GM06990 (cell line): ENCODE measurements at regions not wholly inside any gene's neighbourhood (a gene's known extent, or its start where the extent isn't known, plus 50 kb on each side); places are given as distances from the start of the nearest gene placed in this dataset.

Experiments
- DNase-seq: peaks from one replicate; pipeline ENCODE4 v3.0.0-alpha.2; 2011; ENCODE audit not compliant: insufficient read length; ENCODE audit errors: extremely low read depth
- H3K27me3 ChIP-seq: replicated peaks from 2 replicates; pipeline ENCODE4 v1.6.0; 2011; ENCODE audit warnings: low read length; ENCODE audit not compliant: control insufficient read depth, insufficient read depth
- H3K36me3 ChIP-seq: 2 replicates; pipeline ENCODE4 v1.5.1; 2011; ENCODE audit warnings: low read length; ENCODE audit not compliant: control insufficient read depth, insufficient read depth
- H3K4me3 ChIP-seq: replicated peaks from 2 replicates; pipeline ENCODE4 v1.5.1; 2011; ENCODE audit warnings: low read depth, mild to moderate bottlenecking, control low read depth, low read length
- CTCF ChIP-seq: IDR thresholded peaks from 2 replicates; pipeline ENCODE4 v1.5.1; 2011; ENCODE audit warnings: low read length, control low read depth, mild to moderate bottlenecking, inconsistent platforms; ENCODE audit not compliant: insufficient read depth, poor library complexity, severe bottlenecking

GRCh38 chr7:113487925-113488731 is 369.8 kb upstream of the SMIM30 start:
- Histone ChIP-seq H3K27me3 (no peaks in the 10 kb centered on the region), H3K36me3 (no peaks in the 10 kb centered on the region), H3K4me3 (no peak overlapping the region)
- TF ChIP-seq CTCF, result no peak
- DNase-seq, result no peak

- Histone ChIP-seq H3K36me3 (no peaks in the 10 kb centered on the region), H3K4me3 (no peak overlapping the region), H3K27me3 (no peaks in the 10 kb centered on the region)
- no peak for DNase-seq
- no peak for TF ChIP-seq CTCF
These were observed 368.2 kb upstream of the SMIM30 start for GRCh38 chr7:113486548-113486947.

GRCh38 chr7:113483657-113484056 is 365.3 kb upstream of the SMIM30 start:
- Histone ChIP-seq H3K4me3 (no peak overlapping the region), H3K27me3 (no peaks in the 10 kb centered on the region), H3K36me3 (no peaks in the 10 kb centered on the region)
- DNase-seq, result no peak
- TF ChIP-seq CTCF, result no peak

- Histone ChIP-seq H3K36me3 (no peaks in the 10 kb centered on the region), H3K27me3 (no peaks in the 10 kb centered on the region), H3K4me3 (no peak overlapping the region)
- TF ChIP-seq CTCF, result no peak
- DNase-seq, result no peak
These were observed 362.2 kb upstream of the SMIM30 start for GRCh38 chr7:113480537-113480936.

GRCh38 chr7:113464096-113464855 is 345.9 kb upstream of the SMIM30 start:
- H3K4me3 ChIP-seq, result no peak overlapping the region
- no peak for DNase-seq
- H3K27me3 ChIP-seq, result no peaks in the 10 kb centered on the region
- no peak for TF ChIP-seq CTCF
- H3K36me3 ChIP-seq, result no peaks in the 10 kb centered on the region
